Anterior cingulate cortex (tissue), 58 donors: ENCODE measurements at regions not wholly inside any gene's neighbourhood (a gene's known extent, or its start where the extent isn't known, plus 50 kb on each side); places are given as distances from the start of the nearest gene placed in this dataset.

Source experiments
- DNase-seq, 58 donors: peaks; one replicate each; lab custom pipeline; 2025; lab: John Stamatoyannopoulos, UW

DNA sequence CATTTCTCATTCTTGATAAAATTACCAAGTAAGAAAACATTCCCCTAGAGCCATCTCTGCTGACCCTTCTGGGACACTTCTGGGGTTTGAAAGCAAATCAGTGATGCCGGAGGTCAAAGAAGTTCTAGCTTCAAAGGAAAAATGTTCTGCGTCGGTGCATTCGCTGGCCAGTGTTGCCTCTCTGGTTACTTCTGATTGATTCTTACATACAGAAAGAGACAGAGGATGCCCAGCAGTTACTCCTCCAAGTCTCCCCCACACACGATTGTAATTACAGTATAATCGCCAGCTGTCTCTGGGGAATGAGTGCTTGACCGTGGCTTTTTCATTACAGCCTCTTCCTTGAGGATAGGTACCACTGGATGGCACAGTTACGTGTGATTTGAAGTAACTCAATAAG is 150.9 kb downstream of the SNX19 start:
- no peak for DNase-seq

DNA sequence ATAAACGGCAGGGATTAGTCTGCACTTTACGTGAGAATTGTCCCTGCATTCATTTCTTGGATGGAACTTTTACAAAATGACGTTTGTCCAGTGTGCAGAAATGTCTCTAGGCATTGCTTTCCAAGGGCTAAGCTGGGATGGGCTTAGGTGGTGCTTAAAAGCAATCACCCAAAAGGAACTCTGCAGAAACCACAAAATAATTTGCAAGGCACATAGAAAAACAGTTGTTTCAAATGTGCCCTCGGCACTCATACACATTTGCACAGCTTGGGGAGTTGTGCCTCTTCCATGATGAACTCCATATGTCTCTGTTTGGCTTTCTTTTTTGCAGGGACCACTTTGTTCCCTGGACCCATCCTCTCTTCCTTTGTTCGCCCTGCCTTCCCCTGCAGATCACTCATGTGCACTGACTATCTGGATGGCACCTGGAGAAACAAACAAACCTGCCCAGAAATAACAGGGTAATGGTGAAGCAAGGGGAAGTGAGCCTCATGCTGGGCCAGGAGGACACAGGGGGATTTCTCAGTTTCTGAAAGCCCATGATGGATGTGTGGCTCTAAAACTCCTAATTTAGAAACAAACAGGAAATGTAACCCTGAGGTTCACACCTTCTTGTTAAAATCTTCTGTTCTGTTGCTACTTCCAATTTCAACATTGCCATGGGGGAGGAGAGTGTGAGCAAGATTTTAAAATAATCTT is 150.2 kb downstream of the SNX19 start:
- no peak for DNase-seq

GRCh38 chr11:130766650-130767565 is 149.4 kb downstream of the SNX19 start:
- DNase-seq = no peak

- no peak for DNase-seq
These were observed 146.3 kb downstream of the SNX19 start for GRCh38 chr11:130769782-130770535.

DNA sequence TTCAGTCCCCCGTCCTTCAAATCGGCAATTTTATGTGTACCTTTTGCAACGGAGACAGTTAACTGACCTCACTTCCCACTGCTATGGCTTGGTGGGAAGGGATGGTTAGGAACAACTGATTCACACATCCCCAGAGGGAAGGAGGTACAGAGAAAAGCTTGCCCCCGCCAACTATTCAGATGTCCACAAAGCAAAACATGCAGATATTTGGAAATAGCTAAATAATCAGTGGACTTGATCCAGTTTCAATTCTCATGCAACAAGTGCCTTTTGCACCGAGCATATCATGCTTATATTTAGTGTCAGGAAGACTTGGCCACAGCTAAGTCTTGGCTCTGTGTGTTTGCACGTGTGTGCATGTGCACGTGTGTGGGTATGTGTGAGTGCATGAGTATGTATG is 144.6 kb downstream of the SNX19 start:
- DNase-seq = no peak

DNA sequence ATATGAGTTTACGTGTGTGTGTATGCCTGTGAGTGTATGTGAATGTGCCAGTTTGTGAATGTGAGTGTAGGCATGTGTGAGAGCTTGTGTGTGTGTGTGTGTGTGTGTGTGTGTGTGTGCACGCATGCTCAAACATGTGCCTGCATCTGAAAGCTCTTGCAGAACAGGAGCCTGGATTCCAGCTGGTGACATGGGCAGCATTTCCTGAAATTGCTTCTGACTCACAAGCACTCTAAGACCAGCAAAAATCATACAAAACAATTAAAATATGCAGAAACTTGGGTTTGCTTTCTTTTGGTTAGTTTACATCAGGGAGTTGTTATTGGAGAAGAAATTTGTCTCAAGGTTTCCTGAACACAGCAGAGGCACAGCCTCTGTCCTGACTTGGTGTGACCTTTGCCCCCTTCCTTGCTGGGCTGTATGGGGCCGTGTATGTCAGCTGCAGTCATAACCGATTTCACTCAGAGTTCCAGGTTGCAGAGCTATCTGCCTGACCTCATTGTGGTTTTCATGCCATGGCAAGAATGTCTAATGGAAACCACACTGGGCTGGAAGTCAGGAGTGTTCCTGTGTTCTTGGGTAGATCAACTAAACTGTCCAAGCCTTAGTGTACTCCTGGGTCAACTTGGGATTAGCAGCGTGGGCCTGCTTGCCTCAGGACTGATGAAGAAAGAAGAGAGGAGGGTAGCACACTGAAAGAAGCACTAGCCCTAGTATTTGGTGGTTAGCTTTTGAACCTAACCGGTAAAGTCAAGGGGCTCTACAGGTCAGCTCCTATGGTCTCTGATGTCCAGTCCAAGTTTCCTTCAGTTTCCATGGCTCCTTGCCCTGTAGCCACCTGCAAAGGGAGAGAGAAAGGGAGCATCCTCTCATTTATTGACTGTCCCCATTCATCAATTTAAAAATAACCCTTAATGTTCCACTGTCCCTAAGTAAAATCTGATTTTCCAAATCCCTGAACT is 143.7 kb downstream of the SNX19 start:
- DNase-seq = no peak

DNA sequence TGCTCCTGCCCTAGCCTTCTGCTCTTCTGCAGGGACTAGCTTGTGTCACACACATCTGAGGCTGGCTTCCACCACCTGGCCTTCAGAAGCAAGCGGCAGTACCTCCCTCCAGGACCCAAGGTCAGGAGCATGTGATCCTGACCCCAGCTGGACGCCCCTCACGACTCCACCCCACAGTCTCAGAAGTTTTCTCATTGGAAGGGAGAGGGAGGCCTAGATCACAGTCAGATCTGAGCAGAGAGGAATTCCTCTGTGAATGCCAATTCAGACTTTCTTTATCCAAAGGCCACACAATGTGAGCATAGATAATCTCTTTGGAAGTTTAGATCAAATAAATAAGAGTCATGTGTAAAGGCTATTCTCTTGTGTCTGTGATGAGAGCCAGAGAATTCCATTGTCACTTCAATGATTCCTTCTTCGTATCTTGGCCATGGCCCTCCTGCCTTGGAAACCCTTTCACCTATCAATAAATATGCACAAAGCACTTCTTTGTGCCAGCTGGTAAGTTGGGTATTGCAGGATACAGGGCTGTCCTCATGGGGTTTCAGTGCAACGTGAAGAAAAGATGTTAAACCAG is 142.9 kb downstream of the SNX19 start:
- no peak for DNase-seq

- DNase-seq = no peak
These were observed 141.6 kb downstream of the SNX19 start for GRCh38 chr11:130774703-130775102.

DNA sequence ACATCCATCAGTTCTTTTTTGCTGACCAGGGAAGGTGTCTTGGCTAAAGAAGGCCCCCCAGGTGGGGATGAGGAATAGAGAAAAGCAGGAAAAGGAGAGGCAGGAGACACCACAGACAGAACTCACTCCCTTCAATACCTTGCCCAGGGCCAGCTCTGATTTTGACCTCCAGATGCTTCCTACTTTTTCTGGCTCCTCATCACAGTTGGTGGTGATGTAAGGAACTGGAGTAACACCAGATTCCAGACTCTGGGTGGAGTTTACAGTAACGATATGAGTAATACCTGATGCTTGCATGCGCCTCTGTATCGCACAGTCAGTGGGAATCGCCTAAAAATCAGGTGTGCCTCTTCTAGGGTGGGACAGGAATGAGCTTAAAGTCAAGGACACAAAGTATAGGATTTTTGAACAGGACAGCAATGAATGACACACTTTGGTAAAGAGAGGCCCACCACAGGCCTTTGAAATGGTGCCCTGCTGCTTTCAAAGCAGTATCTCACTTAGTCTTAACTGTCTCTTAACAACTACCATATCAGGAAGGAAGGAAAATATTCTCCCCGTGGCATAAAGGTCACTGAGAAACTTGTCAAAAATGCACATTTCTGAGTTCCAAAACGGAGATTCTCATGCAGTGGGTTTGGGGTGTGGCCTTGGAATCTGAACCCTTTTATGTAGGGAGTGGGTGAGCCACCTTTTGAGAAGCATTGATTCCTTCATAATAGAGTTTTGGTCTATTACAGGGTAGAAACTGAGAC is 140.8 kb downstream of the SNX19 start:
- no peak for DNase-seq

DNA sequence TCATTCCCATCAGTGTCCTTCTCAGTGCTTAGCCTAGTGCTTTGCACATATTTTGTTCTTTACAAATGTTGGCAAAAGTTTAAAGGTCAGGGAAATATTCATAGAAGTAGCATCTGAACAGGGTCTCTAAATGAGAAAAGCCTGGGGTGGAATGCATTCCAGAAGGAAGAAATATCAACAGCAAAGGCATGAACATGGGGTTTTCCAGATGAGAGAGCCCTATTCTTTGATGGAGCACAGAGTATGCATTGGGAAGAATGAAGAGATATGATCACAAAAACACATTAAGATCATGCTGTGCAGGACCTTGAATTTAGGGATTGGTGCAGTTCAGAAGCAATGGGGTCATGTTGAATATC is 140.2 kb downstream of the SNX19 start:
- DNase-seq = no peak

GRCh38 chr11:130778026-130778425 is 138.3 kb downstream of the SNX19 start:
- no peak for DNase-seq

DNA sequence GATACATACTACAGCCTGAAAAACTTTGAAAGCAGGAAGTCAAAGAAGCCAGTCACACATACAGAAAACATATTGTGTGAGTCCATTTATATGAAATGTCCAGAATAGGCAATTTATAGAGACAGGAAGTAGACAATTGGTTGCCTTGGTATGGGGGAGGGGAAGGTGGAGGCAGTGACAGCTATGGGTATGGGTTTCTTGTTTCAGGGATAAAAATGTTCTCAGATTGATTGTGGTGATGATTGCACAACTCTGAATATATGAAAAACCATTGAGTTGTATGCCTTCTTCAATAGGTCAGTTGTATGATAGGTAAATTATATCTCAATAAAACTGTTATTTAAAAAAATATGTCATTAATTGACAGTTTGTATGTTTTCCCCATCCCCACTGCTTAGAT is 137.6 kb downstream of the SNX19 start:
- DNase-seq = no peak

DNA sequence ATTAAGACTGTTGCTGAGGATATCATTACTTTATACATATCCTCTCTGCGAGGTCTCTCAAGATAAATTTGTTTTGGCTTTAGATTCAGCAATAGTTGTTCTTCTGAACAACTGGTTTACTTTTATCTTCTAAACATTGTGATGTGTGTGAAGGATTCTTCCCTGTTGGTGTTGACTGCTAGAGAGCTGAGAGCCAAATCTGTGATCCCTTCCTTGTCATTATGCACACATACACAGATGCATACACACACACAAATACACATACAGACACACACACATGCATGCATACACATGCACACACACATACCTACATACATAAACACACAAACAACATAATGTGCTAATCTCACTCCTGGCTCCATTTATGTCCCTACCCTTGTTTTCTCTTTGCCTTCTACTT is 137.0 kb downstream of the SNX19 start:
- no peak for DNase-seq

- DNase-seq = no peak
These were observed 136.3 kb downstream of the SNX19 start for GRCh38 chr11:130779943-130780342.

- DNase-seq = no peak
These were observed 135.8 kb downstream of the SNX19 start for GRCh38 chr11:130780437-130780836.

DNA sequence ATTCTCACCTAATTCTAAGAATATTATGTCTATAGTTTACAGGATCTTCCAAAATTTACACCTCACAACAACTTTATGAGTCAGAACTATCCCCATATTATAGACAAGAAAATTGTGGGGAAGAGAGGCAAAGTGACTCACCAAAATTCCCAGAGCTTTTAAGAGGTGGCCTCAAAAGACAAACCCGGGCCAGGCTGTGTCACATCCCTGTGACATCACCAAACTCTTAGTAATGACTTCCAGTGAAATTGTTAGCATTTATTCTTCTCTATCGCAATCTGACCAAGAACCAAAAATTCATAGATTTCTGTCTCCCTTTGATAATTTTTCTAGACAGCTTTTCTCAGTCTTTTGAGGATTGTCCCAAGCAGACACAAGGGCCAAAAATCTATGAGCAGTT is 134.3 kb downstream of the SNX19 start:
- DNase-seq = no peak

DNA sequence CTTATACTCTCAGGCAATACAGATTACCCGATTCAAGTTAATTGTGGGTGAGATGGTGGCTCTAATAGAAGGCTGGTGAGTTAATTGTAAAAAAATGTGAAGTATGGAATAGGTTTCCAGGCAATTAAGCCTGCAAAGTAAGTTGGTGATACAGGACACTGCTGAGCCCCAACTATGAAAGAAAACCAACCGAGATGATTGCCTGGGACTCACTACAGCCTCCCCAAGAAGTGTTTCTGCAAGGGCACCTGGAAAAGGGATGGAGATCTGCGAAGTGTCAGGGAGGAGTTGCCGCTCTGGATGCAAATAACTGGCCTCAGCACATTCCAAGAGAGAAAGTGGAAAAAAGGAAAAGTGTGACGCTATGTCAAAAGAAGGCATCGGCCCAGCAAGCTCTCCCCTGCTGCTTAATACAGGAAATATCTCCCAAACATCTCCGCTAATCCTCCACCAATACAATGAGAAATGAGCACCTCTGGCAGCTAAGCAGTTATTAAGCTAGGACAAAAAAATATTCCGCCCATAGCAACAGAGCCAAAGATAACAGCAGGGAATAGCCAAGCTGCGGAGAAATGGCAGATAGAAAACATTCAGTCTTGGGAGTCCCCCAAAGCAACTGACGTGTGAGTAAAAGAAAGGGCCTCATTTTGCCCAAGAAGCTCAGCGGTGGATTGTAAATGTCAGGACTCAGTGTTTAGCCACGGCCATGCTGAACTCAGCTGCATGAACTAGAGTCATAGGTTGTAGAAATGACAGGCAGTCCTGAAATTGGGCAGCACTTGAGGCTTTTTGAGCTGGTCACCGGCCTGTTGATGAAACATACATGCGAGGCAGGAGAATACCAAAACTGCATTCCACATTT is 133.7 kb downstream of the SNX19 start:
- DNase-seq = no peak

DNA sequence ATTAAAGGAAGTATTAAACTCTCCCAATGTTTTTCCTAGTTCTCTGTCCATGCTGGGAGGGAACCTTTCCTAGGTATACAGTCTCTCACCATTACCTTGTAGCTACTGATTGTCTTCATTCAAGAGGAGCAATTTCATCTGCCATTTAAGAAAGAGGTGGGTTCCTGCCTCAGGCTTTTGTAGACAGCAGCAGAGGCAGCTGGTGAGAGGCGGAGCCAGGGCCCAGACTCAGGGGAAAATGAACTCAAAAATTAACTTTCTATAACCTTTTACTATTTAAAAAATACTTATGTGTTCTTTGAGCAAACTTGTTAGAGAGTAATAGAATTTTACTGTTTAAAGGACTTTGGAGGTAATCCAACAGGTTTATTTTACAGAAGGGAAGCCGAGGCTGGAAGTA is 133.0 kb downstream of the SNX19 start:
- DNase-seq = no peak
